ENCODE measurements at regions not wholly inside any gene's neighbourhood (a gene's known extent, or its start where the extent isn't known, plus 50 kb on each side); places are given as distances from the start of the nearest gene placed in this dataset.

GRCh38 chrX:100491174-100491573, 81.1 kb upstream of the PCDH19 start:
- Histone ChIP-seq H3K36me3 (ENCODE audit: control insufficient read depth in 2 of 2, insufficient read depth in 2 of 2, low read length in 1 of 2) (no peaks in the 10 kb centered on the region), H3K27me3 (replicated peaks in 1 of 2; ENCODE audit: control insufficient read depth in 2 of 2, insufficient read depth in 2 of 2, low read length in 1 of 2) (no peaks in the 10 kb centered on the region), H3K27ac (ENCODE audit: control insufficient read depth, insufficient read depth) (no peak overlapping the region), H3K9me3 (replicated peaks; ENCODE audit: control insufficient read depth, insufficient read depth, low read length) (no peaks in the 10 kb centered on the region), H3K4me2 (ENCODE audit: control insufficient read depth, insufficient read depth) (no peak overlapping the region), H3K4me1 (ENCODE audit: control insufficient read depth, insufficient read depth, low read length) (no peaks in the 10 kb centered on the region), H3K9ac (ENCODE audit: control insufficient read depth, insufficient read depth, low read length) (no peak overlapping the region), H3K4me3 (no peak overlapping the region), H4K20me1 (ENCODE audit: control insufficient read depth, insufficient read depth) (no peaks in the 10 kb centered on the region), H2AFZ (ENCODE audit: control insufficient read depth, low read depth, low read length) (no peak overlapping the region), H3K79me2 (ENCODE audit: control insufficient read depth, insufficient read depth, low read length) (no peaks in the 10 kb centered on the region)
- intact Hi-C loops (cut with micrococcal nuclease; ENCODE audit: unreplicated experiment), result no loop called here
- ATAC-seq (no peak), DNase-seq (ENCODE audit: low read depth, low spot score) (no peak), FAIRE-seq (no peak)
- TF ChIP-seq SMC3 (IDR thresholded peaks at IDR 0.05; ENCODE audit: borderline replicate concordance, low read length), result no peak
- no peak for TF ChIP-seq ZNF687 (IDR thresholded peaks at IDR 0.05)
- ChIA-PET POLR2A (no interaction called here), SMC1A (ENCODE audit: uncharacterized antibody, unreplicated experiment) (no interaction called here), RAD21 (ENCODE audit: unreplicated experiment) (no interaction called here), CTCF (no interaction called here)
- 38% methylated on average over 1 of the region's 1 CpG for WGBS (ENCODE audit: insufficient coverage, insufficient replicate concordance, low lambda C conversion rate, missing lambda C conversion rate)
- BruUV-seq (replicated peaks), result no TSS peak
- in situ Hi-C loops (cut with MboI), result no loop called here

DNA sequence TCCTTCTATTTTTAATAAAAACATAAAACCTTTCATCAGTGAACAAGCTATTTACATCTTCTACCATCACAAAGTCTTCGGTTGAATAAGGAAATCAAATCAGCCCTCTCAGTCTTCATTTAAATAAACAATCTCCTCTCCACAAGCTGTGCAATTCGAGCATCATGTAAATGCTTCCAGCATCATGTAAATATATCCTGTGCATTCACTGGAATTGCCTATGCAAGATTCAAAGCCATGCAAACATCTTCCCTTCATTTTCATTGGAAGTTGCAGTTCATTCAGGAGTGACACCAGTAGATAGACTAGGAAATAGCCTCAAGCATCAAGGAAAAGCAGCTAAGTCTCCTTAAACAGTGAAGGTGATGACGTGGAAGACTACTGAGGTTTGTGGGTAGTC, 77.7 kb upstream of the PCDH19 start:
- ATAC-seq, result no peak
- DNase-seq (ENCODE audit: low read depth, low spot score), result no peak
- SMC1A ChIA-PET (ENCODE audit: uncharacterized antibody, unreplicated experiment), result no interaction called here
- Histone ChIP-seq H3K9ac (ENCODE audit: control insufficient read depth, insufficient read depth, low read length) (no peak overlapping the region), H4K20me1 (ENCODE audit: control insufficient read depth, insufficient read depth) (no peaks in the 10 kb centered on the region), H3K4me2 (ENCODE audit: control insufficient read depth, insufficient read depth) (no peak overlapping the region), H3K27ac (ENCODE audit: control insufficient read depth, insufficient read depth) (no peak overlapping the region), H2AFZ (ENCODE audit: control insufficient read depth, low read depth, low read length) (no peak overlapping the region), H3K4me3 (no peak overlapping the region), H3K79me2 (ENCODE audit: control insufficient read depth, insufficient read depth, low read length) (no peaks in the 10 kb centered on the region), H3K36me3 (ENCODE audit: control insufficient read depth in 2 of 2, insufficient read depth in 2 of 2, low read length in 1 of 2) (no peaks in the 10 kb centered on the region), H3K27me3 (replicated peaks in 1 of 2; ENCODE audit: control insufficient read depth in 2 of 2, insufficient read depth in 2 of 2, low read length in 1 of 2) (no peaks in the 10 kb centered on the region), H3K9me3 (replicated peaks; ENCODE audit: control insufficient read depth, insufficient read depth, low read length) (no peaks in the 10 kb centered on the region), H3K4me1 (ENCODE audit: control insufficient read depth, insufficient read depth, low read length) (no peaks in the 10 kb centered on the region)
- intact Hi-C loops (cut with micrococcal nuclease; ENCODE audit: unreplicated experiment) (no loop called here), in situ Hi-C loops (cut with MboI) (no loop called here)
- CTCF ChIA-PET, result no interaction called here
- WGBS (ENCODE audit: insufficient coverage, insufficient replicate concordance, low lambda C conversion rate, missing lambda C conversion rate), result 6% methylated on average over 3 of the region's 3 CpGs
- BruUV-seq (replicated peaks), result no TSS peak
- POLR2A ChIA-PET, result no interaction called here
- RAD21 ChIA-PET (ENCODE audit: unreplicated experiment), result no interaction called here
- no peak for FAIRE-seq
- TF ChIP-seq SUZ12 (IDR thresholded peaks at IDR 0.05; ENCODE audit: unreplicated experiment), result no peak
- TF ChIP-seq SPI1 (IDR thresholded peaks at IDR 0.05; ENCODE audit: borderline replicate concordance, insufficient read depth, low read depth, low read length), result no peak
- no peak for TF ChIP-seq STAT1 (conservative IDR thresholded peaks at IDR 0.05)
- no peak for TF ChIP-seq TAF1 (IDR thresholded peaks at IDR 0.05; ENCODE audit: borderline replicate concordance, low read depth, low read length)
- no peak for TF ChIP-seq SMC3 (IDR thresholded peaks at IDR 0.05; ENCODE audit: borderline replicate concordance, low read length)
- TF ChIP-seq RAD51 (IDR thresholded peaks at IDR 0.05), result no peak
- no peak for TF ChIP-seq SUPT20H (IDR thresholded peaks at IDR 0.05; ENCODE audit: borderline replicate concordance, control insufficient read depth, low read depth, low read length)
- TF ChIP-seq MEF2A (IDR thresholded peaks at IDR 0.05; ENCODE audit: insufficient read depth, low read depth, low read length), result no peak
- no peak for TF ChIP-seq MEF2B (IDR thresholded peaks at IDR 0.05; ENCODE audit: partially characterized antibody, poor library complexity, severe bottlenecking)
- no peak for TF ChIP-seq HDGF (IDR thresholded peaks at IDR 0.05)
- no peak for TF ChIP-seq CREB1 (IDR thresholded peaks at IDR 0.05; ENCODE audit: low read depth)
- no peak for TF ChIP-seq FOS (IDR thresholded peaks at IDR 0.05; ENCODE audit: borderline replicate concordance, extremely low read depth, insufficient read length)
- TF ChIP-seq ATF7 (IDR thresholded peaks at IDR 0.05; ENCODE audit: low read depth), result no peak
- TF ChIP-seq KAT2A (conservative IDR thresholded peaks at IDR 0.05; ENCODE audit: control insufficient read depth, low read depth, low read length), result no peak

Measured in GM12878 (cell line).